Omental fat pad (tissue), 3 donors: ENCODE measurements at regions not wholly inside any gene's neighbourhood (a gene's known extent, or its start where the extent isn't known, plus 50 kb on each side); places are given as distances from the start of the nearest gene placed in this dataset.

Source experiments
- ATAC-seq: fragments of 150-250 bp; one replicate; pipeline ENCODE4 v1.9.1; 2016; ENCODE audit warnings: mild to moderate bottlenecking, moderate library complexity; ENCODE audit not compliant: low FRiP score
- DNase-seq: peaks from one replicate; pipeline ENCODE4 v3.0.0-alpha.2; 2019; ENCODE audit warnings: low spot score
- CTCF ChIP-seq, 3 donors: fragments of 450-650 bp; IDR thresholded peaks; one replicate each; pipeline ENCODE4 v1.5.1; 2016 to 2017; ENCODE audit warnings: antibody characterized with exemption in 3 of 3, mild to moderate bottlenecking in 3 of 3, moderate library complexity in 2 of 3

GRCh38 chr6:47111685-47112084 is 69.6 kb upstream of the ADGRF1 start:
- DNase-seq: no peak
- no peak for TF ChIP-seq CTCF (IDR thresholded peaks at IDR 0.05)
- no peak for ATAC-seq

GRCh38 chr6:47109281-47109680 is 67.1 kb upstream of the ADGRF1 start:
- ATAC-seq (no peak), DNase-seq (no peak)
- TF ChIP-seq CTCF (IDR thresholded peaks at IDR 0.05): no peak

- no peak for DNase-seq
- ATAC-seq: no peak
- no peak for TF ChIP-seq CTCF (IDR thresholded peaks at IDR 0.05)
Observed at GRCh38 chr6:47106721-47107197, 64.6 kb upstream of the ADGRF1 start.

- no peak for ATAC-seq
- DNase-seq: no peak
- TF ChIP-seq CTCF (IDR thresholded peaks at IDR 0.05): no peak
Observed at GRCh38 chr6:47106216-47106615, 64.1 kb upstream of the ADGRF1 start.

GRCh38 chr6:47105469-47106178 is 63.5 kb upstream of the ADGRF1 start:
- ATAC-seq: no peak
- DNase-seq: no peak
- no peak for TF ChIP-seq CTCF (IDR thresholded peaks at IDR 0.05)

GRCh38 chr6:47103931-47104330 is 61.8 kb upstream of the ADGRF1 start:
- TF ChIP-seq CTCF (IDR thresholded peaks at IDR 0.05): no peak
- no peak for DNase-seq
- peak; percentile 76 for ATAC-seq

- no peak for TF ChIP-seq CTCF (IDR thresholded peaks at IDR 0.05)
- DNase-seq (no peak), ATAC-seq (no peak)
Observed at GRCh38 chr6:47102331-47102730, 60.2 kb upstream of the ADGRF1 start.
